HFFc6 (cell line): ENCODE measurements at regions not wholly inside any gene's neighbourhood (a gene's known extent, or its start where the extent isn't known, plus 50 kb on each side); places are given as distances from the start of the nearest gene placed in this dataset.

Experiments
- DNase-seq: peaks from one replicate; pipeline ENCODE4 v3.0.0-alpha.2; 2018
- H3K27ac Mint-ChIP-seq: 2 replicates; pipeline ENCODE4 v1.8.0; 2020; ENCODE audit warnings: mild to moderate bottlenecking, mixed read lengths
- H3K27me3 Mint-ChIP-seq: 2 replicates; pipeline ENCODE4 v1.8.0; 2021; ENCODE audit warnings: mild to moderate bottlenecking, moderate library complexity, mixed read lengths; ENCODE audit not compliant: insufficient read depth
- H3K36me3 Mint-ChIP-seq: 2 replicates; pipeline ENCODE4 v1.8.0; 2021; ENCODE audit warnings: low read depth, mixed read lengths
- H3K4me1 Mint-ChIP-seq: 2 replicates; pipeline ENCODE4 v1.8.0; 2020; ENCODE audit warnings: low read depth, mixed read lengths
- H3K4me3 Mint-ChIP-seq: 2 replicates; pipeline ENCODE4 v1.8.0; 2020; ENCODE audit warnings: mild to moderate bottlenecking, moderate library complexity, mixed read lengths
- H3K9me3 Mint-ChIP-seq: 2 replicates; pipeline ENCODE4 v1.8.0; 2020; ENCODE audit warnings: mild to moderate bottlenecking, mixed read lengths
- TF ChIP-seq, protein P1 (sequence below): fragments of 200-600 bp; sonication (generic); IDR thresholded peaks from 2 replicates; pipeline ENCODE4 v1.5.0; 2021; ENCODE audit warnings: antibody characterized with exemption, mild to moderate bottlenecking

DNA sequence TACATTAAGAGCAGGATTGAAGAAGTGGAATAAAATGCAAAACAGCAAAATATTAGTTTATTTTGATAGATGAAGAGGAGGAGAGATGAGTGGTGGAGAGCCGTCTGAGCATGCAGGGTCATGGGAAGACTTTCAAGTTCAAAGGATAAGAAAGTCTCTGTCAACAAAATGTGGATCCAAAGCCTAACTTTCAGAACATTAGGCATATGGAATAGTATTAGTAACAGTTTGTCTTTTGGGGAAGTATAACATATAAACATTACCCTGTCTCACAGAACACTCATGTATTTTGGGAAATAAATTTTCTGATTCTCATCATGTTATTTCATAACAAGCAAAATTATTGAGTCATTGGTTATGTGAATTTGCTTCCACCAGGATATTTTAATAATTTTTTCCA lies 104.3 kb upstream of the CEP126 start:
- TF ChIP-seq, protein P1, sequence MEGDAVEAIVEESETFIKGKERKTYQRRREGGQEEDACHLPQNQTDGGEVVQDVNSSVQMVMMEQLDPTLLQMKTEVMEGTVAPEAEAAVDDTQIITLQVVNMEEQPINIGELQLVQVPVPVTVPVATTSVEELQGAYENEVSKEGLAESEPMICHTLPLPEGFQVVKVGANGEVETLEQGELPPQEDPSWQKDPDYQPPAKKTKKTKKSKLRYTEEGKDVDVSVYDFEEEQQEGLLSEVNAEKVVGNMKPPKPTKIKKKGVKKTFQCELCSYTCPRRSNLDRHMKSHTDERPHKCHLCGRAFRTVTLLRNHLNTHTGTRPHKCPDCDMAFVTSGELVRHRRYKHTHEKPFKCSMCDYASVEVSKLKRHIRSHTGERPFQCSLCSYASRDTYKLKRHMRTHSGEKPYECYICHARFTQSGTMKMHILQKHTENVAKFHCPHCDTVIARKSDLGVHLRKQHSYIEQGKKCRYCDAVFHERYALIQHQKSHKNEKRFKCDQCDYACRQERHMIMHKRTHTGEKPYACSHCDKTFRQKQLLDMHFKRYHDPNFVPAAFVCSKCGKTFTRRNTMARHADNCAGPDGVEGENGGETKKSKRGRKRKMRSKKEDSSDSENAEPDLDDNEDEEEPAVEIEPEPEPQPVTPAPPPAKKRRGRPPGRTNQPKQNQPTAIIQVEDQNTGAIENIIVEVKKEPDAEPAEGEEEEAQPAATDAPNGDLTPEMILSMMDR: no peak
- Mint-ChIP-seq H3K27me3 (no peaks in the 10 kb centered on the region), H3K4me1 (no peaks in the 10 kb centered on the region), H3K9me3 (no peaks in the 10 kb centered on the region), H3K4me3 (no peak overlapping the region), H3K36me3 (no peaks in the 10 kb centered on the region), H3K27ac (no peak overlapping the region)
- DNase-seq: no peak

DNA sequence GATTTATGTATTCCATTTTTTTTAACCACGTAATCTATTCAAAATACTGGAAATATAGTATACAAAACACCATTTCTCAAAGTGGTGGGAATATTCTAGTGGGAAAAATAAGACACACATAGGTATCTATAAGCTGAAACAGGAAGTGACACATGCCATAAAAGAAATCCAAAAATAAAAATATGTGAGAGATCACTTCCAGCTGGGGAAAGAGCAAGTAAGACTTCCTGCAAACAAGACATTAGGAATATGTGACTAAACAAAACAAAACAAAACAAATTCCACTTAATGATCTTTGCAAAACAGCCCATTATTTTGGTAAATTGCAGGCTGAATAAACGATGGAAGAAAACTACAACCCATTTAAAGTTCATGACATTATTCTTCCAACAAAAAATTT lies 107.3 kb upstream of the CEP126 start:
- DNase-seq: no peak
- Mint-ChIP-seq H3K4me3 (no peak overlapping the region), H3K4me1 (no peaks in the 10 kb centered on the region), H3K36me3 (no peaks in the 10 kb centered on the region), H3K27ac (no peak overlapping the region), H3K9me3 (no peaks in the 10 kb centered on the region; the same call in 1 of the 2 replicates), H3K27me3 (no peaks in the 10 kb centered on the region)
- TF ChIP-seq, protein P1: no peak

DNA sequence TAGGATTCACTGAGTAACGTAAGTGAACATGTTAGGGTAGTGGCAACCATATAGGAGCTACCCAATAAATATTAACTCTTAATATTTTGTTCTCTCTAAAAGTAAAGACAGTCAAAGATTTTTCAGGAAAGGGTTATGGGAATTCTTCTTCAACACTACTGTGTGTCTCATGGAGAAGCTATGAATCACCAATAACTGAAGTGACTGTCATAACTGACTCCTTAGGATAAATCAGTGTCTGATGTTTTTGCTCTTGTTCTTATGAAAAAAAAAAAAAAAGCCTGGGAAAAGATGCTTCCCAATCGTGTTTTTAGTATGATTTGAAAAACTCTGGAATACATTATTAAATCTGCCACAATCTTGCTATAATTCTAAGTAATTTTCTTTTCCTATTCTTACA lies 111.2 kb upstream of the CEP126 start:
- no peak for DNase-seq
- Mint-ChIP-seq H3K9me3 (no peaks in the 10 kb centered on the region; the same call in 1 of the 2 replicates), H3K36me3 (no peaks in the 10 kb centered on the region), H3K4me3 (no peak overlapping the region), H3K27me3 (no peaks in the 10 kb centered on the region), H3K27ac (no peak overlapping the region), H3K4me1 (no peaks in the 10 kb centered on the region)
- TF ChIP-seq, protein P1: no peak

GRCh38 chr11:101797335-101797734 lies 117.5 kb upstream of the CEP126 start:
- Mint-ChIP-seq H3K27ac (no peak overlapping the region), H3K36me3 (no peaks in the 10 kb centered on the region), H3K27me3 (no peaks in the 10 kb centered on the region), H3K4me3 (no peak overlapping the region), H3K4me1 (no peaks in the 10 kb centered on the region), H3K9me3 (no peaks in the 10 kb centered on the region; the same call in 1 of the 2 replicates)
- TF ChIP-seq, protein P1: no peak
- no peak for DNase-seq

GRCh38 chr11:101792814-101793213 lies 122.0 kb upstream of the CEP126 start:
- H3K9me3 Mint-ChIP-seq: no peaks in the 10 kb centered on the region
- no peaks in the 10 kb centered on the region for H3K36me3 Mint-ChIP-seq
- TF ChIP-seq, protein P1: no peak
- no peak overlapping the region for H3K4me3 Mint-ChIP-seq
- no peak overlapping the region for H3K27ac Mint-ChIP-seq
- no peak for DNase-seq
- H3K27me3 Mint-ChIP-seq: no peaks in the 10 kb centered on the region; the same call in 1 of the 2 replicates
- H3K4me1 Mint-ChIP-seq: no peaks in the 10 kb centered on the region

GRCh38 chr11:101786916-101787315 lies 127.9 kb upstream of the CEP126 start:
- no peak overlapping the region for H3K4me3 Mint-ChIP-seq
- DNase-seq: no peak
- H3K4me1 Mint-ChIP-seq: no peaks in the 10 kb centered on the region
- H3K36me3 Mint-ChIP-seq: no peaks in the 10 kb centered on the region
- H3K27me3 Mint-ChIP-seq: no peaks in the 10 kb centered on the region; the same call in none of the 2 replicates
- no peak overlapping the region for H3K27ac Mint-ChIP-seq
- TF ChIP-seq, protein P1: no peak
- H3K9me3 Mint-ChIP-seq: peaks cover 7% of the 10 kb centered on the region; the same call in 1 of the 2 replicates
